ENCODE measurements at regions not wholly inside any gene's neighbourhood (a gene's known extent, or its start where the extent isn't known, plus 50 kb on each side); places are given as distances from the start of the nearest gene placed in this dataset.

- no peak for TF ChIP-seq CTCF (IDR thresholded peaks at IDR 0.05; ENCODE audit: insufficient read depth, low read depth, low read length, missing control alignments)
- H3K4me3 ChIP-seq (ENCODE audit: low read depth, low read length), result no peak overlapping the region
- no peak for DNase-seq (ENCODE audit: low read depth)
These were observed 171.8 kb upstream of the PROK2 start for GRCh38 chr3:71956716-71957115.

- H3K4me3 ChIP-seq (ENCODE audit: low read depth, low read length), result no peak overlapping the region
- TF ChIP-seq CTCF (IDR thresholded peaks at IDR 0.05; ENCODE audit: insufficient read depth, low read depth, low read length, missing control alignments), result no peak
These were observed 171.1 kb upstream of the PROK2 start for GRCh38 chr3:71956069-71956340.

GRCh38 chr3:71955240-71956068 lies 170.5 kb upstream of the PROK2 start:
- no peak overlapping the region for H3K4me3 ChIP-seq (ENCODE audit: low read depth, low read length)
- peak; percentile 41 for TF ChIP-seq CTCF (IDR thresholded peaks at IDR 0.05; ENCODE audit: insufficient read depth, low read depth, low read length, missing control alignments)
- DNase-seq (ENCODE audit: low read depth), result peak; percentile 76

More at GRCh38 chr3:71956069-71956340, 171.1 kb upstream of the PROK2 start:
- no peak for DNase-seq (ENCODE audit: low read depth)

- TF ChIP-seq CTCF (IDR thresholded peaks at IDR 0.05; ENCODE audit: insufficient read depth, low read depth, low read length, missing control alignments), result no peak
- no peak for DNase-seq (ENCODE audit: low read depth)
- no peak overlapping the region for H3K4me3 ChIP-seq (ENCODE audit: low read depth, low read length)
These were observed 166.9 kb upstream of the PROK2 start for GRCh38 chr3:71951842-71952241.

- no peak overlapping the region for H3K4me3 ChIP-seq (ENCODE audit: low read depth, low read length)
- TF ChIP-seq CTCF (IDR thresholded peaks at IDR 0.05; ENCODE audit: insufficient read depth, low read depth, low read length, missing control alignments), result no peak
- DNase-seq (ENCODE audit: low read depth), result no peak
These were observed 166.4 kb upstream of the PROK2 start for GRCh38 chr3:71951361-71951760.

GRCh38 chr3:71949442-71949841 lies 164.5 kb upstream of the PROK2 start:
- TF ChIP-seq CTCF (IDR thresholded peaks at IDR 0.05; ENCODE audit: insufficient read depth, low read depth, low read length, missing control alignments), result no peak
- no peak overlapping the region for H3K4me3 ChIP-seq (ENCODE audit: low read depth, low read length)
- DNase-seq (ENCODE audit: low read depth), result no peak

All from GM12865 (cell line).